ENCODE measurements at regions not wholly inside any gene's neighbourhood (a gene's known extent, or its start where the extent isn't known, plus 50 kb on each side); places are given as distances from the start of the nearest gene placed in this dataset.
"Not testable (repeated sequence)": the region's sequence is repeated elsewhere in the genome, so short reads cannot be mapped to it uniquely, and the experiment has no call there.

DNA sequence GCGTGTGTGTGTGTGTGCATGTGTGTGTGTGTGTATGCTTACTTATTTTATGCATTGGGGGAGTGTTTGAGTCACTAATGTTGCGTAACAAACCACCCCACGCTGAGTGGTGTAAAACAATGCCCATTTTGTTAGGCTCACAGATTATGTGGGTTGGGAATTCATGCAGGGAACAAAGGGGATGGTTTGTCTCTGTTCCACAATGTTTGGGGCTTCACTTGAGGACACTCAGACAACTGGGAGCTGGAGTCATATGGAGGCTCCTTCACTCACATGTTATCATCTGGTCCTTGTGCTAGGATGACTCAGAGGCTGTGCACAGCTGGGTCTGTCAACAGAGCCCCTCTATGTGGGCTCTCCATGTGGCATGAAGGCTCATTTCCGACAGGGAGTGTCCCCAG is 51.3 kb upstream of the LARGE1 start:
- DNase-seq: no peak

DNA sequence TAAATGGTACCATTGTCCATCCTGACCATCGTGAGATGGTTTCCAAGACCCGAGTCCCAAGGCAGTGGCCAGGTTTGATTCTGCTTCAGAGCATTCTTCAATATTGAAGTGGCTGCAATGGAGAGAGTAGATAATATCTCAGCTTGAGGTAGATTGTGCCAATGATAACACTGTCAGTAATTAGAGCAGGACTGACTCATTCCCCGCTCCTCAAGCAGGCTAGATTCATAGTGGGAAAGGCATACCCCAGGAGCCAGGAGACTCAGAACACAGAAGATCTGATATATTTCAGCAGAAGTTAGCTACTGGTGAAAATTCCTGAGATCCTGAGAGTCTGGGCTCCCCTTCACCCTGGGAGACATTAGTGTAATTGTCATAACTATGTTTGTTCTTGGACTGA is 55.6 kb upstream of the LARGE1 start:
- DNase-seq: no peak

GRCh38 chr22:33983558-33983957 is 63.3 kb upstream of the LARGE1 start:
- DNase-seq: no peak

- DNase-seq: no peak
Measured at GRCh38 chr22:33984211-33984610, 63.9 kb upstream of the LARGE1 start.

DNA sequence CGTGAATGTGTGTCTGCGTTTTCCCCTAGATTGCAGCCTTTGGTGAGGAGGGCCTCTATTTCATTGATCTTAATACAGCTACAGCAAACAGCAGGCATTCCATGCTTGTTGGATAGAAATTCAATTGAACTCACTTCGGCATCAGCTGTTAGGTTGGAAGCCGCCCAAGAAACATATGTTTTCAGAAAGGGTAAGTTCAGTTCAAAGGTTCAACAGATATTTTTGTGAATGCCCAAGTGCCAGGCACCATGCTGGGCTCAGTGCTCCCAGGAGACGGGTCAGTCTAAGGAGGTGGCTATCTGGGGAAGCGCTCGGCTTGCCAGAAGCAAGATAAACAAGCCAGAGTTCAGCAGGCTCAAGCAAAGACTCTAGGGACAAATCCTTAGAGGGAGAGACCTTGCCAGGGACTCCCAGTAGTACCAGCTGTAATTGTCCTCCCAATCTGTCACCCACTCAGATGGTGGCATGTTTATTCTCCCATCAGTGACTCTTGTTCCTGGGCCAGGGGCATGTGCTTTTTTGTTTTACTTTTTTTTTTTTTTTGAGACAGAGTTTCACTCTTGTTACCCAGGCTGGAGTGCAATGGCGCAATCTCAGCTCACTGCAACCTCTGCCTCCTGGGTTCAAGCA is 64.5 kb upstream of the LARGE1 start:
- DNase-seq: no peak

DNA sequence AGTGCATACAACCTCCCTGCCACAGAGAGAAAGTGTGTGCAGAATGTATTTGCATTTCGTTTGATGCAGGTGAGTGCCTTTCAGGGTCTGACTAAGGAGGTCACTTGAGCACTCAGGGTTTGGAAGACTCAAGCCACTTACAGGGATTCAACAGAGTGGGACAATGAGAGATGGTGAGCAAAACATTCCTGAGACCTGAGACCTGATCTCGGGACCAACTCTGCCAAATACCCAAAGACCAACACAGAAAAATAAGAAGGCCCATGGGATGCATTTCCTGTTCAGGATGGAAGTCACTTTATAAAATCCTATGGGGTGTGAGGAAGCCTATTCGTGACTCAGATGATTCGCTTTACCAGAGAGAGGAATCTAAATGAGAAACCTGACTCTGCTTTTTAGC is 65.2 kb upstream of the LARGE1 start:
- DNase-seq: no peak

DNA sequence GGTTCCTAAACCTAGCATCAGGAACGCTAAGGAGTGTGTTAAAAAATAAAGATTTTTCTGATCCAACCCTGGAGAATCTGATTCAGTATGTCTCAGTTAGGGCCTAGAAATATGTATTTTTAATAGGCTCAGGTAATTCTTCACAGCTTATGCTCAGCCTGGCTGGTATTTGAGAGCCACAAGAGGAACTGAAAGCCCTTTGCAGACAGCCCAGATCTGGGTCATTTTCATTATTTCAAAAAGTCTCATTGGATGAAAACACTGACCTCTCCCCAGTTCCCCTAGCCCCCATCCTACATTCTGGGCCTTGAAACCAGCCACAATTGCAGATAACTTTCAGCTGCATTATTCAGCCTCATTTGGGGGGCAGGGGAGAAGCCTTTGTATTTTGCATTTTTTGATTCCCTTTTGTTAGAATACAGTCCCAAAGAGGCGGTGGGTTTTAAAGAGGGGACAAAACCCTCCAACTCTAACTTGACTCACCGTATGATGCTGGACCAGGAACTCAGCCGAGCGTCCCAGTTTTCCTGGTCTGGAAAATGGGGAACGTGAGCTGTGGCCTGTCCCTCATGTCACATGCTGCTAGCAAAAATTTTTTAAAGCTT is 66.0 kb upstream of the LARGE1 start:
- DNase-seq: no peak

- DNase-seq: no peak
Measured at GRCh38 chr22:33986954-33987353, 66.7 kb upstream of the LARGE1 start.

- not testable (repeated sequence) for DNase-seq
Measured at GRCh38 chr22:33989263-33989662, 69.0 kb upstream of the LARGE1 start.

- no peak for DNase-seq
Measured at GRCh38 chr22:33991620-33992019, 71.3 kb upstream of the LARGE1 start.

DNA sequence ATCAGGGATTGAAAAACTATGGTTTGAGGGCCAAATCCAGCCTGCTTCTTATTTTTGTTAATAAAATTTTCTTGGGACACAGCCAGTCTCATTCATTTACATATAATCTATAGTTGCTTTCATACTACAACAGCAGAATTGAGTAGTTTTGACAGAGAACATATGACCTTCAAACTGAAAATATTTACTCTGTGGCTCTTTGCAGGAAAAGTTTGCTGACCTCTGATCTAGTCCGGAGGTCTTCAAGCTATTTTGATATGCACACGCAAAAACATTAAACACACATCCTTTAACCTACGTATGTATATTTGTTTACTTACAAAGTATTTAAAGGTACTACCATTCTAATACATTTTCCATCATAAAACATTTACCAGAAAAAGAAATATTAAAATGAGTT is 76.5 kb upstream of the LARGE1 start:
- no peak for DNase-seq

DNA sequence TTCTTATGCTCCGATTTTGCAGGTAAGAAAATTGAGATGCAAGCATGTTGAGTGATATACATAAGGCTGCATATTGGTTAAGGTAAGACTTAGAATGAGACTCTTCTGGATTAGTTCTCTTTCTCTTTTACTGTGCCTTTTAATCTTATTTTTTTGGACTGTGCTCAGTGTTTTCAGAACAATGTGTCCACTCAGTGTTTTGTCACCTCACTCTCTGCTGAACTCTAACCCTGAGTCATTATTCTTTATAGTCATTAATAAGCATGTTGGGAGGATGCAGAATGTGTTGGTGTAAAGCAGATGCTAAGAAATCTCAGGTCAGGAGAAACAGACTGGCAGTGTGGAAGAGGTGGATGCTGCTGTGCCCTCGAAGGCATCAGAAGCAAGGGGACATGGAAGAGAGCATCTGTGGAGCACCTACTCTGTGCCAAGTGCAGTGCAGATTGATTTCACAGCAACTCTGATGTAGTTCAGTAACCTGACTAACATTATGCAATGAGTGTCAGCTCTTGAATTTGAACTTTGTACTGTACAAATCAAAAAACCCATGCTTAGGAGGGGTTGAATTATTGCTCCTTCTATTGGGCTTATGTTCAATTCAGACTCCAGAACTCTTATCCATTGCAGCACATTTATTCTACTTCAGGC is 80.7 kb upstream of the LARGE1 start:
- DNase-seq: no peak

GRCh38 chr22:34001701-34002466 is 81.6 kb upstream of the LARGE1 start:
- DNase-seq: no peak

DNA sequence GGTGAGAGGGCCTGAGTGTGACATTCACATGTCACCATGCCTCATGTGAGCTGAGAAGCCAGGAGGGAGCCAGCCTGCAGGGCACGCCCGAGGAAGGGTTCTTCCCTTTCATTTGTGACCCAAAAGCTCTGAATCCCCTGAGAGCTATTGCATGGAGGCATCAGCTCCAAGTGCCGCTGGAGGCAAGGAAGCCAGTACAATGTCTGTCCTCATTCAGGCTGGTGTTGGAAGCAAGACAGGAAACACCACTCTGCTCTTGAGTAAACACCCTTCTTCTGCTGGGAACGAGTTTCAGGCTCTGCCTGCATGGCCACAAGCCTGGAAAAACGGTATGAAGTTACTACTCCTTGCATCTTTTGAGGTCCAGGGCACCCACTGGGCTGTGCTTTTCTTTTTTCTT is 83.8 kb upstream of the LARGE1 start:
- DNase-seq: no peak

- no peak for DNase-seq
Measured at GRCh38 chr22:34010259-34010658, 90.0 kb upstream of the LARGE1 start.

- DNase-seq: no peak
Measured at GRCh38 chr22:34015642-34016041, 95.4 kb upstream of the LARGE1 start.

- DNase-seq: no peak
Measured at GRCh38 chr22:34017205-34017604, 96.9 kb upstream of the LARGE1 start.

- DNase-seq: no peak
Measured at GRCh38 chr22:34019190-34019845, 99.0 kb upstream of the LARGE1 start.

DNA sequence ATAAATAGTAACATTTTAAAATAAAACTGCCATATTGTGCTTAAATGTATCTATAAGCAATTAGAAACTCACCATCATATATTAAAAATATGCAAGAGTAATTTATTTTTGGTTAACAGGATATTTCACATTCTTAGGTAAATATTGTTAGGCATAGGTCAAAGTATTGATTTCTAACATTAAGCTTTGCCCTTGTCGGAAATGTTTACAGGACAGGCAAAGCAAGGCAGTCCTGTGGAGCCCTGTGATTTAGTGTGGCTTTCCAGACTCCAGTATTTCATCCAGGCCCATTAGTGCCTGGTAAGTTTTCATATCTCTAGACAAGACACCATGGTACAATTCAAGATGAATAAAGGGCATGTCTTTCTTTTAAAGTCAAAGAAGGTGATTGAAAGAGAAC is 114.9 kb upstream of the LARGE1 start:
- no peak for DNase-seq

DNA sequence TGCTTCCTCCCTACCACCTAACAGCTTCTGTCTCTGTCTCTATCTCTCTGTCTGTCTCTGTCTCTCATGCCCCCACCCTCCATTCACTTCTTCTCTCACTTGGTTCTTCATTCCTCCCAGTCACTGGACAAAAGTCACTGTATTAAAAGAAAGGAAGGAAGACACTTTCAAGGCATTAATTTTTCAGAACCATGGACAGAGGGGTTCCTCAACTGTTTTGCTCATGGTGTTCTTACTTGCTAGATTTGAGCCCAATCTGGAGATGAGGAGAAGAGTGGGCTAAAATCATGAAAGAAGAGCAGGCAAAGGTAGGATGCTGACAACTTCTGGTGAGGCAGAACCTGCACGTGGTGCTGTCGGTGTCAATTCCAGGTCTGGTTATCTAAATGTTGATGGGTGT is 116.7 kb upstream of the LARGE1 start:
- DNase-seq: no peak

DNA sequence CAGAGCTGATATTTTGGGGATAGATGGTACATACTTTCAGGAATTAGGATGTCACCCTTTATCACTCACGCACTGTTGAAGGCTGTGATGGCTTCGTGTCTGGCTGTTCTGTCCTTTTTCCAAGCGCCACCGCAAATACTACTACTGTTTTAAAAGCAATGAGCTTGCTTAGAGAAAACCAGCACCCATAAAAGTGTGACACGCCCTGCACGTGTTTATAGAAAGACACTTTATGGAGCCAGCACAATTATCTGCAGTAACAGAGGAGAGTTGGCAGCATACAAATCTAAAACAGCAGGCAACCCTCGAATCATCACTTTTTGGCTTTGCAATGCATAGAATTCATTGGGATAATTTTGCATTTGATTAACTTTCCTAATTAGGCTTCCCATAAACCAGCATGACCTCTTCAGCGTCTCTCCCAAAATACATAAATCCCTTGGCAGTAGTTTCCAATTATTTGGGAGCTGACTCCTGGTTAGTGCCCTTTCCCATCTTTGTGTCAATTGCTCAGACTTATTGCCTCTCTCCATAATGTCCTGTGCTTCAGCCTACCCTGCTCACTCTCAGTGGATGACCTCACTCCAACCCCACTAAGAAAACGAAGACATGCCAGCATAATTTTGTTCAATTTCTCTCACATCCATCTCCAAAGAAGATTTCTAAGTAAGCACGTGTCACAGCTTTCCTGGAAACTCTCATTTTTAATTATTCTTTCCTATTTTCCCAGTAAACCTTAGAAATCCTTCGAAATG is 118.7 kb upstream of the LARGE1 start:
- DNase-seq: no peak

- no peak for DNase-seq
Measured at GRCh38 chr22:34045311-34045710, 125.0 kb upstream of the LARGE1 start.
